ENCODE measurements at regions not wholly inside any gene's neighbourhood (a gene's known extent, or its start where the extent isn't known, plus 50 kb on each side); places are given as distances from the start of the nearest gene placed in this dataset.
"Not testable (repeated sequence)": the region's sequence is repeated elsewhere in the genome, so short reads cannot be mapped to it uniquely, and the experiment has no call there.

GRCh38 chr12:67893022-67893580 lies 96.1 kb upstream of the IFNG-AS1 start:
- FAIRE-seq: no peak
- no peak for DNase-seq (ENCODE audit: insufficient read length, low spot score)
- TF ChIP-seq POLR2A (IDR thresholded peaks at IDR 0.05; ENCODE audit: low read depth, low read length) (no peak), PAX5 (IDR thresholded peaks at IDR 0.05; ENCODE audit: insufficient read depth, low read length, severe bottlenecking) (no peak), POLR2AphosphoS5 (IDR thresholded peaks at IDR 0.05; ENCODE audit: low read depth, low read length) (no peak), SPI1 (IDR thresholded peaks at IDR 0.05; ENCODE audit: low read depth, low read length) (no peak), TAF1 (IDR thresholded peaks at IDR 0.05; ENCODE audit: low read depth, low read length) (no peak), POU2F2 (IDR thresholded peaks at IDR 0.05; ENCODE audit: low read depth, low read length) (no peak)

- FAIRE-seq: not testable (repeated sequence)
Observed at GRCh38 chr12:67900418-67900817, 88.8 kb upstream of the IFNG-AS1 start.

GRCh38 chr12:67909091-67909531 lies 80.1 kb upstream of the IFNG-AS1 start:
- no peak for TF ChIP-seq POU2F2 (IDR thresholded peaks at IDR 0.05; ENCODE audit: low read depth, low read length)
- no peak for TF ChIP-seq POLR2A (IDR thresholded peaks at IDR 0.05; ENCODE audit: low read depth, low read length)
- TF ChIP-seq POLR2AphosphoS5 (IDR thresholded peaks at IDR 0.05; ENCODE audit: low read depth, low read length): no peak
- TF ChIP-seq SPI1 (IDR thresholded peaks at IDR 0.05; ENCODE audit: low read depth, low read length): no peak
- TF ChIP-seq TAF1 (IDR thresholded peaks at IDR 0.05; ENCODE audit: low read depth, low read length): no peak
- no peak for TF ChIP-seq PAX5 (IDR thresholded peaks at IDR 0.05; ENCODE audit: insufficient read depth, low read length, severe bottlenecking)
- DNase-seq (ENCODE audit: insufficient read length, low spot score) (no peak), FAIRE-seq (no peak)

More at GRCh38 chr12:67900418-67900817, 88.8 kb upstream of the IFNG-AS1 start:
- not testable (repeated sequence) for DNase-seq (ENCODE audit: insufficient read length, low spot score)

- no peak for TF ChIP-seq POU2F2 (IDR thresholded peaks at IDR 0.05; ENCODE audit: low read depth, low read length)
- no peak for TF ChIP-seq POLR2A (IDR thresholded peaks at IDR 0.05; ENCODE audit: low read depth, low read length)
- no peak for TF ChIP-seq PAX5 (IDR thresholded peaks at IDR 0.05; ENCODE audit: insufficient read depth, low read length, severe bottlenecking)
- no peak for TF ChIP-seq TAF1 (IDR thresholded peaks at IDR 0.05; ENCODE audit: low read depth, low read length)
- TF ChIP-seq SPI1 (IDR thresholded peaks at IDR 0.05; ENCODE audit: low read depth, low read length): no peak
- TF ChIP-seq POLR2AphosphoS5 (IDR thresholded peaks at IDR 0.05; ENCODE audit: low read depth, low read length): no peak
- FAIRE-seq: no peak
- no peak for DNase-seq (ENCODE audit: insufficient read length, low spot score)
Observed at GRCh38 chr12:67909681-67910080, 79.6 kb upstream of the IFNG-AS1 start.

- FAIRE-seq (no peak), DNase-seq (ENCODE audit: insufficient read length, low spot score) (no peak)
Observed at GRCh38 chr12:67910360-67911274, 78.6 kb upstream of the IFNG-AS1 start.

GRCh38 chr12:67911275-67911600 lies 78.0 kb upstream of the IFNG-AS1 start:
- FAIRE-seq: no peak

More at GRCh38 chr12:67910360-67911274, 78.6 kb upstream of the IFNG-AS1 start:
- TF ChIP-seq POU2F2 (IDR thresholded peaks at IDR 0.05; ENCODE audit: low read depth, low read length): no peak
- no peak for TF ChIP-seq PAX5 (IDR thresholded peaks at IDR 0.05; ENCODE audit: insufficient read depth, low read length, severe bottlenecking)
- no peak for TF ChIP-seq POLR2A (IDR thresholded peaks at IDR 0.05; ENCODE audit: low read depth, low read length)
- TF ChIP-seq TAF1 (IDR thresholded peaks at IDR 0.05; ENCODE audit: low read depth, low read length): no peak
- no peak for TF ChIP-seq SPI1 (IDR thresholded peaks at IDR 0.05; ENCODE audit: low read depth, low read length)
- no peak for TF ChIP-seq POLR2AphosphoS5 (IDR thresholded peaks at IDR 0.05; ENCODE audit: low read depth, low read length)

GRCh38 chr12:67911789-67912188 lies 77.5 kb upstream of the IFNG-AS1 start:
- no peak for FAIRE-seq
- no peak for TF ChIP-seq TAF1 (IDR thresholded peaks at IDR 0.05; ENCODE audit: low read depth, low read length)
- TF ChIP-seq POU2F2 (IDR thresholded peaks at IDR 0.05; ENCODE audit: low read depth, low read length): no peak
- no peak for TF ChIP-seq POLR2AphosphoS5 (IDR thresholded peaks at IDR 0.05; ENCODE audit: low read depth, low read length)
- no peak for TF ChIP-seq PAX5 (IDR thresholded peaks at IDR 0.05; ENCODE audit: insufficient read depth, low read length, severe bottlenecking)
- no peak for TF ChIP-seq SPI1 (IDR thresholded peaks at IDR 0.05; ENCODE audit: low read depth, low read length)
- no peak for TF ChIP-seq POLR2A (IDR thresholded peaks at IDR 0.05; ENCODE audit: low read depth, low read length)
- no peak for DNase-seq (ENCODE audit: insufficient read length, low spot score)

More at GRCh38 chr12:67911275-67911600, 78.0 kb upstream of the IFNG-AS1 start:
- no peak for TF ChIP-seq TAF1 (IDR thresholded peaks at IDR 0.05; ENCODE audit: low read depth, low read length)
- no peak for TF ChIP-seq SPI1 (IDR thresholded peaks at IDR 0.05; ENCODE audit: low read depth, low read length)
- no peak for DNase-seq (ENCODE audit: insufficient read length, low spot score)

- no peak for DNase-seq (ENCODE audit: insufficient read length, low spot score)
- FAIRE-seq: no peak
- TF ChIP-seq POLR2AphosphoS5 (IDR thresholded peaks at IDR 0.05; ENCODE audit: low read depth, low read length): no peak
- no peak for TF ChIP-seq POU2F2 (IDR thresholded peaks at IDR 0.05; ENCODE audit: low read depth, low read length)
- no peak for TF ChIP-seq SPI1 (IDR thresholded peaks at IDR 0.05; ENCODE audit: low read depth, low read length)
- no peak for TF ChIP-seq PAX5 (IDR thresholded peaks at IDR 0.05; ENCODE audit: insufficient read depth, low read length, severe bottlenecking)
- TF ChIP-seq POLR2A (IDR thresholded peaks at IDR 0.05; ENCODE audit: low read depth, low read length): no peak
- TF ChIP-seq TAF1 (IDR thresholded peaks at IDR 0.05; ENCODE audit: low read depth, low read length): no peak
Observed at GRCh38 chr12:67915335-67915851, 73.9 kb upstream of the IFNG-AS1 start.

GRCh38 chr12:67916266-67916970 lies 72.8 kb upstream of the IFNG-AS1 start:
- FAIRE-seq: no peak
- no peak for DNase-seq (ENCODE audit: insufficient read length, low spot score)
- no peak for TF ChIP-seq POU2F2 (IDR thresholded peaks at IDR 0.05; ENCODE audit: low read depth, low read length)
- TF ChIP-seq POLR2AphosphoS5 (IDR thresholded peaks at IDR 0.05; ENCODE audit: low read depth, low read length): no peak
- no peak for TF ChIP-seq POLR2A (IDR thresholded peaks at IDR 0.05; ENCODE audit: low read depth, low read length)
